ENCODE measurements at regions not wholly inside any gene's neighbourhood (a gene's known extent, or its start where the extent isn't known, plus 50 kb on each side); places are given as distances from the start of the nearest gene placed in this dataset.
"Not testable (repeated sequence)": the region's sequence is repeated elsewhere in the genome, so short reads cannot be mapped to it uniquely, and the experiment has no call there.

GRCh38 chr7:17580141-17580540, 281.7 kb downstream of the AHR start:
- peaks cover 3% of the 10 kb centered on the region for H3K36me3 Mint-ChIP-seq (ENCODE audit: insufficient read depth)
- H3K27ac Mint-ChIP-seq, result no peak overlapping the region
- no peaks in the 10 kb centered on the region for H3K27me3 Mint-ChIP-seq
- peaks cover 23% of the 10 kb centered on the region for H3K9me3 Mint-ChIP-seq (ENCODE audit: low read depth)
- no peak overlapping the region for H3K4me3 Mint-ChIP-seq (ENCODE audit: low read depth)
- no peak for TF ChIP-seq CTCF (IDR thresholded peaks at IDR 0.05; ENCODE audit: unreplicated experiment)
- DNase-seq (ENCODE audit: low spot score, unreplicated experiment), result no peak
- H3K4me1 Mint-ChIP-seq (ENCODE audit: low read depth), result no peaks in the 10 kb centered on the region

- Mint-ChIP-seq H3K36me3 (ENCODE audit: insufficient read depth) (peaks cover 3% of the 10 kb centered on the region), H3K27ac (no peak overlapping the region), H3K27me3 (no peaks in the 10 kb centered on the region), H3K9me3 (ENCODE audit: low read depth) (peaks cover 23% of the 10 kb centered on the region), H3K4me1 (ENCODE audit: low read depth) (no peaks in the 10 kb centered on the region), H3K4me3 (ENCODE audit: low read depth) (no peak overlapping the region)
- no peak for TF ChIP-seq CTCF (IDR thresholded peaks at IDR 0.05; ENCODE audit: unreplicated experiment)
- no peak for DNase-seq (ENCODE audit: low spot score, unreplicated experiment)
These were observed 282.4 kb downstream of the AHR start for GRCh38 chr7:17580856-17581255.

GRCh38 chr7:17581301-17581700, 282.8 kb downstream of the AHR start:
- Mint-ChIP-seq H3K9me3 (ENCODE audit: low read depth) (peaks cover 23% of the 10 kb centered on the region), H3K27me3 (no peaks in the 10 kb centered on the region), H3K27ac (no peak overlapping the region), H3K36me3 (ENCODE audit: insufficient read depth) (peaks cover 3% of the 10 kb centered on the region), H3K4me3 (ENCODE audit: low read depth) (no peak overlapping the region), H3K4me1 (ENCODE audit: low read depth) (no peaks in the 10 kb centered on the region)
- no peak for DNase-seq (ENCODE audit: low spot score, unreplicated experiment)
- TF ChIP-seq CTCF (IDR thresholded peaks at IDR 0.05; ENCODE audit: unreplicated experiment), result no peak

GRCh38 chr7:17582696-17583095, 284.2 kb downstream of the AHR start:
- H3K27me3 Mint-ChIP-seq; H3K4me1 Mint-ChIP-seq (ENCODE audit: low read depth); H3K36me3 Mint-ChIP-seq (ENCODE audit: insufficient read depth); H3K4me3 Mint-ChIP-seq (ENCODE audit: low read depth); DNase-seq (ENCODE audit: low spot score, unreplicated experiment); H3K27ac Mint-ChIP-seq; H3K9me3 Mint-ChIP-seq (ENCODE audit: low read depth): not testable (repeated sequence)

GRCh38 chr7:17583786-17584185, 285.3 kb downstream of the AHR start:
- Mint-ChIP-seq H3K36me3 (ENCODE audit: insufficient read depth) (no peaks in the 10 kb centered on the region), H3K27me3 (no peaks in the 10 kb centered on the region), H3K4me1 (ENCODE audit: low read depth) (peaks cover 1% of the 10 kb centered on the region), H3K27ac (no peak overlapping the region), H3K4me3 (ENCODE audit: low read depth) (no peak overlapping the region), H3K9me3 (ENCODE audit: low read depth) (no peaks in the 10 kb centered on the region)
- DNase-seq (ENCODE audit: low spot score, unreplicated experiment), result no peak
- no peak for TF ChIP-seq CTCF (IDR thresholded peaks at IDR 0.05; ENCODE audit: unreplicated experiment)

GRCh38 chr7:17584822-17585221, 286.4 kb downstream of the AHR start:
- no peaks in the 10 kb centered on the region for H3K36me3 Mint-ChIP-seq (ENCODE audit: insufficient read depth)
- no peak overlapping the region for H3K4me3 Mint-ChIP-seq (ENCODE audit: low read depth)
- H3K4me1 Mint-ChIP-seq (ENCODE audit: low read depth), result peaks cover 3% of the 10 kb centered on the region
- TF ChIP-seq CTCF (IDR thresholded peaks at IDR 0.05; ENCODE audit: unreplicated experiment), result no peak
- no peak overlapping the region for H3K27ac Mint-ChIP-seq
- H3K9me3 Mint-ChIP-seq (ENCODE audit: low read depth), result no peaks in the 10 kb centered on the region
- H3K27me3 Mint-ChIP-seq, result no peaks in the 10 kb centered on the region
- DNase-seq (ENCODE audit: low spot score, unreplicated experiment), result no peak

Data from progenitor cell of endocrine pancreas (in vitro differentiated cells).